COR-L47 (cell line): ENCODE measurements at regions not wholly inside any gene's neighbourhood (a gene's known extent, or its start where the extent isn't known, plus 50 kb on each side); places are given as distances from the start of the nearest gene placed in this dataset.
"Not testable (repeated sequence)": the region's sequence is repeated elsewhere in the genome, so short reads cannot be mapped to it uniquely, and the experiment has no call there.

Experiments used
- DNase-seq: peaks from one replicate; lab custom pipeline; 2025; lab: John Stamatoyannopoulos, UW

DNA sequence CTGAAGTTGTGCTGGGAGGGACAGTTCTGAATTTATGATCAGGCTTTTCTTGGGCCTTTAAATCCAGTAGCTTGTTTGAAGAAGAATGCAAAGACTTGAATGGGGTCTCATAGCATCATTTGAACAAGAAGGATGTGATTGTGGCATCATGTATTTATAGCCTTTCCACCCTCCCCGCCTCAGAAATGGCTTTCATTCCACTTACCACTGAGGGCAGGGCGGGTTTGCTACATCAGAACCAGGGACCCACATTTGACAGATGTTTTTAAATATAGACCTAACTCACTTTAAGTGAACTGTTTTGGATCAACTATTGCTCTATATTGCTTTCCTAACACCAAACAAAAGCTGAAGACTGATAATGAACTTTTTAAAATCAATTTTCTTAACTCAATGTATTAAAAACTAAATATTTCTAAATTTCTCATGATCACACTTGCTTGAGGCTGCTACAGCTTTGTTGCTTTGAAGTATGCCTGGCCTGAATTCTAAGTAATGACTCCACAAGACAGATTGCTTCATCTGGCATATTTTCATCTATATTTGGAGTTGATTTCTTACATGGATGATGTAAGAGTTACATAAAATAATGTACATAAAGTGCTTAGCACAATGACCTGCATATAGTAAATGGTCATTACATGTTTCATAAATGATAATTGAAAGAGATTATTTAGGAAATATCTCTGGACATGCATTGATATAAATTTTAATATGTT is 1552.9 kb upstream of the SLC39A10 start:
- DNase-seq, result no peak

DNA sequence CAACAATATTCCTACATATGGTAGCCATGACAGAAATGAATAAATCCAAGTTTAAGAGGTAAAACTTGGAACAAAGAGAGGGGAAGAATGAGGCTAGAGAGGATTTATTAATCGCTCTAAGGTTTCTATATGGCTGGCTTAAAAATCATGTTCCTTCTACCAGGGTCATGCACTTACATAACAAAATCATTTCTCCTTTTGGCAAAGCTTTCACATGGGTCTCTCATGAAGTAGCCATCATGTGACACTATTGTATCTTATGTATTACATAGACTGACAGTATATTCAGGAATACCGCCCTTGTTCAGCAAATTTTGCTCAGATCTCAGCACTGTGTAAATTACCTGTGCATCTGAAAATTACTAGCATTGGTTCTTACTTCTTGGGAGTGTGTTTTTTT is 1554.5 kb upstream of the SLC39A10 start:
- no peak for DNase-seq

DNA sequence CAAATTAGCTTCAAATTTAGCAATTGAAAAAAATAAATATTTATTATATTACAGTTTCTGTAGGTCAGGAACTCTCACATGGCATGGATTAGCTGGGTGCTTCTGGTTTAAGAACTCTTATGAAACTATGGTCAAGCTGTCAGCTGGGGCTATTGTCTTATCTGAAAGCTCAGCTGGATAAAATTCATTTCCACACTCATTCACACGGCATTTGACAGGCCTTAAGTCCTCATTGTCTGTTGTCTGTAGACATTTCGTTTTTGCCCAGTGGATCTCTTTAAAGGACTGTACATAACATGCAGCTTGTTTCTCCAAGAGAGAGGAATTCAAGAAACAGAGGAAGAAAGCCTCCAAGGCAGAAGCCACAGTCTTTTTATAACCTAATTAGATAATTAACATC is 1556.8 kb upstream of the SLC39A10 start:
- DNase-seq, result no peak

DNA sequence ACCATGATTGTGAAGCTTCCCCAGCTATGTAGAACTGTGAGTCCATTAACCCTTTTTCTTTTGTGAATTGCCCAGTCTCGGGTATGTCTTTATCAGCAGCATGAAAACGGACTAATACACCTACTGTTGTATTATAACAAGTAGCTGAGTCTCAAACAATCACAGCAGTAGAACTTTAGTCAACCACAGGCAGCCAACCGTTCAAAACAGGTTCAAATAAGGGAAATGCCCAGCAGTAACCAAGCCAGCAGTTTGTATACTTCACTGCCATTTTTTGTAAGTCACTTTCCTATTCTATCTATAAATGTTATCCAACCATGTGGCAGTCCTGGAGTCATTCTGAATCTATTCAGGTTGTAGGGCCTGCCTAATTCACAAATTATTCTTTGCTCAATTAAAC is 1560.6 kb upstream of the SLC39A10 start:
- DNase-seq, result no peak

DNA sequence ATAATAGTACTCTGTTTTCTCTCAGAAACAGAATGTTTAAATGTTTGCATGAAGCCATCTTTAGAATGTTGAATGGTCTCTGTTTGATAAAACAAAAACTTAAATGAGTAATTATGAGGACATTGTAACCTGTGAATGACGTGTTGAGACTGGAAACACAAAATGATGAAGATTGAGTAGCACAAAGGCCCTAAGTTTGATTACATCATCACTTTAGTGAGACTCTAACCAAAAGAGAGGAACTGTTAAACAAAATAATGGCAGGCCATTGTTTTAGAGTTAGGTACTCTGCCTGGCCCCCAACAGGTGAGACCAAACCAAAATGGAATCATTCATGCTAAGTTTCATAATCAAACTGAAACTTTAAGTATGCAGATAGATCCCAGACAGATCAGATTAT is 1561.7 kb upstream of the SLC39A10 start:
- DNase-seq, result no peak

DNA sequence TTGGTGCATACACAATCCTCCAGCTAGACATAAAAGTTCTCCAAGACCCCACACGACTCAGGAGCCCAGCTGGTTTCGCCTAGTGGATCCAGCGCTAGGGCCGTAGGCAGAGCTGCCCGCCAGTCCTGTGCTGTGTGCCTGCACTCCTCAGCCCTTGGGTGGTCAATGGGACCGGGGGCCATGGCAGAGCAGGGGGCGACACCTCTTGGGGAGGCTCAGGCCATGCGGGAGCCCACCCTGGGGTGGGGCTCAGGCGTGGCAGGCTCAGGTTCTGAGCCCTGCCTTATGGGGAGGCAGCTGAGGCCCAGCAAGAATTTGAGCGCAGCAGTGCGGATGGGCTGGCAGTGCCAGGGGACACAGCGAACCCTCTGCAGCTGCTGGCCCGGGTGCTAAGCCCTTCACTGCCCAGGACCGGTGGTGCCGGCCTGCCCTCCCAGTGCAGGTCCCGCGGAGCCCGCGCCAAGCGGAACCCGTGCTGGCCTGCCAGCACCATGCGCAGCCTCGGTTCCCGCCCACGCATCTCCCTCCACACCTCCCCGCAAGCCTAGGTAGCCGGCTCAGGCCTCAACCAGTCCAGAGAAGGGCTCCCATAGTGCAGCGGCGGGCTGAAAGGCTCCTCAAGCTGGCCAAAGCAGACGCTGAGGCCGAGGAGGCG is 1566.6 kb upstream of the SLC39A10 start:
- DNase-seq, result no peak

DNA sequence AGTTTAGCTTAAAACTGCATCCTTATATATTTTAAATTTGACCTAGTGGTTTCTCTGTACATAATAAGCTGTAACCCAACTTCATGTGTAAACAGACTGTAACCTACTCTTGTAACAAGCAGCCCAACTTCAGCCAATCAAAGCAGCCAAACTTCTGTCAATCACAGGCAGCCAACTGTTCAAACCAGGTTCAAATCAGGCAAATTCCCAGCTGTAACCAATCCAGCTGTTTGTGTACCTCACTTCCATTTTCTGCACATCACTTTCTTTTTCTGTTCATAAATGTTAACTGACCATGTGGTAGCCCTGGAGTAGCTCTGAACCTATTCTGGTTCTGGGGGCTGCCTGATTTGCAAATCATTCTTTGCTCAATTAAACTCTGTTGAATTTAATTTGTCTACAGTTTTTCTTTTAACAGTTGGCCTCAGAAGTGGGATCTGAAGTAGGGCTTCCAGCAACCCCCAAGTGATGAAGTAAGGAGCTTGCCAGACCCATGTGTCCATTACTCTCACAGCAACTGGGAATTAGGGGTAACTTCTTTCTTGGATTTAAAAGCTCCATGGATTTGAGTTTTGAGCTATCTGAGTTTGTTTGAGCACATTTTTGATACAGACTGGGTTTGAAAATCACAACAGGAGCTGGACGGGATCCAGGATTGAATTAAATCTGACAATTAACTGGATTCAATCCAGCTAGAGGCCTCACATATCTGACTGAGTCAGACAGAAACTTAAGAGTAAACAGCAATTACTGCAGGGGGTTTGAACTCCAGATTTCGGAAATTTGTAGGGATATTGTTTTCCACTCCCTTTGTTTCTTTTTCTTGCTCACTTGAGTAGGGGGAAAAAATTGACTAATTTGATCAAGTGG is 1569.7 kb upstream of the SLC39A10 start:
- peak; percentile 79 for DNase-seq

DNA sequence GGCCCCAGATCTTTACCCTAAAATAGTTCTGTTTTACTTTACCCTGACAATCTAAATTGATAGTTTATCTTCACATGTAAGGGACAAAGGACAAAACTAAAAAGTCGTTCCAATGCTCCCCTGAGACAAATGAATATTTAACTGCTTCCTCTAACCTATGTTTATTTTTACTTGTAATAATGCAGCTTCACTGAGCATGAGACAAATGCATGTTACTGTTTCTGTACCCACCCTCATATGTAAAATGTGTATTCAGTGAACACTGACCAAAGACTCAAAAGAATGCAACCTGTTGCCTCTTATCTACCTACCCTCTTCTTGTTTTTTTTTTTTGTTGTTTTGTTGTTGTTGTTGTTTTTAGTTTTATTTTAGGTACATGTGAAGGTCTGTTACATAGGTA is 1570.9 kb upstream of the SLC39A10 start:
- no peak for DNase-seq

DNA sequence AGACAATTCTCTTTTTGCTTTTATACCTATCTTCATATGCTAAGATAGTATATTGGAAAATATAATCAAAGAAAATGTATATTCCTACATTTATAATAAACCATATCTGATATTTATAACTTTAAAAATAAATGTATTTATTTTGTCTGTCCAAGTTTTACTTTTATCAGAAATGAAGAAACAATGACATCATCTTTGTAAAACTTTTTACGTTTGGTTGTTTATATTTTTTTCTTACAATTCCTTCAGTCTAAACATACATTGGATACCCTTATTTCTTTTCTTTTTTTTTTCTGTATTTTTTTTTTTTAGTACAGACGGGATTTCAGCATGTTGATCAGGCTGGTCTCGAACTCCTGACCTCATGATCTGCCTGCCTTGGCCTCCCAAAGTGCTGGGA is 1577.0 kb upstream of the SLC39A10 start:
- DNase-seq, result no peak

DNA sequence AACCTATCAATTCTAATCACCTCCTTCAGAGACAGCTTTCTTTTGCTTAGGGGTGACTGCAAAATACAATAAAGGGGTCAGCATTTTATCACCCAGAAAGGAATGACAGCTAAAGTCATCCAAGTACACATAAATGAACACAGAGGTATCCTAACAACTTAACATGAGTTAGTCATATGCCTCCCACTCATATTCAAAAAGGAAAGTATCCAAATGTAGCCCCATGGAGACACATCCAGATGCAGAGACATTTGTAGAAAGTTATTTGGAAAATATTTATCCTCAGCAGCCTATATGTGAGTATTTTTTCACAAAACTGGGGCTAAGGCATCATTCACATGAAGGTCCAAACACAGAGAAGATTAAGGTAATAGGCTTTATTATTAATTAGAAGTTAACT is 1579.7 kb upstream of the SLC39A10 start:
- DNase-seq, result no peak

DNA sequence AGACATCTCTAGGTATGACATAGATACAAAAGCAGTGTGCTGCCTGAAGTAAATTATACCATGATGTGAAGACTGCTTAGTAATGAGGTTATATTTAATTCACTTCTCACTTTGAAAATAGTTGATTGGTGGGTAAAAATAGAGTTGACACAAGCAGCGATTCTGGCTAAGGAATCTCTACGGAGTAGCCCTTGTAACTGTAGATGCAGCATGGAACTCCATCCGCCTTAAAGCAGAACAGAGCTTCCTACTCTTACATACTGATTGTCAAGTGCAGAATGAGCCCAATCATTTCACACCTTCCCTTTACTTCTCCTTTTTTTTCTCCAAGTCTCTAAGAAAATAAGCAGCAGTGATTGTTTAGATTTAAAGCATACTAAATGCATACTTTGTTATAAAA is 1594.6 kb upstream of the SLC39A10 start:
- no peak for DNase-seq

DNA sequence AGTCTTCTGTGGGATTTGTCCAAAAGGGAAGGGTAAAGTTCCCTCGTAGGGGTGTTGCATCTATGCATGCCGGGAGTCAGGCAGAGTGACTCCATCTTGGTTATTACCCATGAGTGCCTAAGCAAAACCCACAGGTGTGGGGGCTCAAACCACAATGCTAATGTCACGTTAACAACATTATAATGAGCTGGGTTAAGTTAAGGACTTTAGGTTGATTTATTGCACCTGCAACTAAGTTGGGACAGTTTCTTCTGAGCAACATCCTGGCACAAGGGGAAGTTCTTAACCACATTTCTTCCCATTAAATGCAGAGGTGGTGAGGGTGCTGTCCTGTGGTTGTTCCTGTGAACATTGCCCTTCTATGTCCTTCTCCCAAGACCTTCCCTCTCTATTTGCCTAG is 1596.8 kb upstream of the SLC39A10 start:
- no peak for DNase-seq

DNA sequence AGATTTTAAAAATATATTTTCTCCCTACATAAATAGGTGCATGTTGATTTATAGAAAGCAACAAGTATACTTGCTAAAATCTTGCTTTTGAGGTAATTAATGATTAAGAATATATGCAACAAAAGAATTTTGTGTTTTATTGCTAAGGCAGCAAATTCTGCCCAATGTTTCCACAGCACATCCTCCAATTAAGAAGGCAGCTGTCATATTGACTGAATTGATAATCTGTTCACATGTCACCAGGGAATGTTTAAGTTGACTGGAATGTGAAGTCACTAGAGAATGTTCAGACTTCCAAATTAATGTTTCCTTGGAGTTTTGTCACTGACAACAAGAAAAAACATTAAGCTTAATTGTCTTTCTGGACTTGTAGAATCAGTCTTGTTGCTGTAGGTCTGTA is 1602.7 kb upstream of the SLC39A10 start:
- DNase-seq, result no peak

DNA sequence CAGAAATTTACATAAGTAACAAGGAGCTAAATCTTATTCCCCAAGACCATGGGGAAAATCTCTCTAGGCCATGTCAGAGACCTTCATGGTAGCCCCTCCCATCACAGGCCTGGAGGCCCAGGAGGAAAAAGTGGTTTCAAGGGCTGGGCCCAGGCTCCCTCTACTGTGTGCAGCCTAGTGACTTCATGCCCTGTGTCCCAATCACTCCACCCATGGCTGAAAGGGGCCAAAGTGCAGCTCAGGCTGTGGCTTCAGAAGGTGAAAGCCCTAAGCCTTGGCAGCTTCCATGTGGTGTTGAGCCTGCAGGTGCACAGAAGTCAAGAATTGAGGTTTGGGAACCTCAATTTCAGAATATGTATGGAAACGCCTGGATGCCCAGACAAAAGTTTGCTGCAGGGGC is 1612.7 kb upstream of the SLC39A10 start:
- DNase-seq, result no peak

DNA sequence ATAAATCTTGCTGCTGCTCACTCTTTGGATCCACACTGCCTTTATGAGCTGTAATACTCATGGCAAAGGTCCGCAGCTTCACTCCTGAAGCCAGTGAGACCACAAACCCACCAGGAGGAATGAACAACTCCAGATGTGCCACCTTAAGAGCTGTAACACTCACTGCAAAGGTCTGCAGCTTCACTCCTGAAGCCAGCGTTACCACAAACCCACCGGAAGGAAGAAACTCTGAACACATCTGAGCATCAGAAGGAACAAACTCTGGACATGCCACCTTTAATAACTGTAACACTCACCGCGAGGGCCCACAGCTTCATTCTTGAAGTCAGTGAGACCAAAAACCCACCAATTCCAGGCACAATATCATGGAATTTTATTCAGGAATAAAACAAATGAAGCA is 1635.9 kb upstream of the SLC39A10 start:
- DNase-seq, result not testable (repeated sequence)

DNA sequence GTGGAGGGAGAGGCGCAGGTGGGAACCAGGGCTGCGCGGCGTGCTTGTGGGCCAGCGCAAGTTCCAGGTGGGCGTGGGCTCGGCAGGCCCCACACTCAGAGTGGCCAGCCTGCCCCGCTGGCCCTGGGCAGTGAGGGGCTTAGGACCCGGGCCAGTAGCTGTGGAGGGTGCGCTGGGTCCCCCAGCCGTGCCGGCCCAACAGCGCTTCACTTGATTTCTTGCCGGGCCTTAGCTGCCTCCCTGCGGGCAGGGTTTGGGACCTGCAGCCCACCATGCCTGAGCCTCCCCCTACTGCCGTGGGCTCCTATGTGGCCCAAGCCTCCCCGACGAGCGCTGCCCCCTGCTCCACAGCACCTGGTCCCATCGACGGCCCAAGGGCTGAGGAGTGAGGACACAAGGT is 1636.9 kb upstream of the SLC39A10 start:
- no peak for DNase-seq

DNA sequence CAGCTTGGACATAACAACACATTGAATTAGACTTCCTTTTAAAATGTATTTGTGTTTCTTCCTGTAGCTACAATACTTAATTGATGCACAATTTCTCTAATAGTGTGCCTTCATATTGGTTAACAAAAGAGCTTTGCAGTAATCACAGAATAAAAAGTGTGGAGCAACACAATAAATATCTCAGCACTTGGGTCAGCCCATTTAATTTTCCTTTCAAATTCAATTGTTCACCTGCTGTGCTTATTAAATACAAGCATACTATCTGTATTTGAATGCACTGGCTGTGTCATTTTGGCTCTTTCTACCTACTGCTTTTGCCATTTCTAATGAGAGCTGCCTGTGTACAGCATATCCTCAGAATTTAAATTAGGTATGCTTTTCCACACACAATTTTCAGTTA is 1641.3 kb upstream of the SLC39A10 start:
- DNase-seq, result peak; percentile 79

DNA sequence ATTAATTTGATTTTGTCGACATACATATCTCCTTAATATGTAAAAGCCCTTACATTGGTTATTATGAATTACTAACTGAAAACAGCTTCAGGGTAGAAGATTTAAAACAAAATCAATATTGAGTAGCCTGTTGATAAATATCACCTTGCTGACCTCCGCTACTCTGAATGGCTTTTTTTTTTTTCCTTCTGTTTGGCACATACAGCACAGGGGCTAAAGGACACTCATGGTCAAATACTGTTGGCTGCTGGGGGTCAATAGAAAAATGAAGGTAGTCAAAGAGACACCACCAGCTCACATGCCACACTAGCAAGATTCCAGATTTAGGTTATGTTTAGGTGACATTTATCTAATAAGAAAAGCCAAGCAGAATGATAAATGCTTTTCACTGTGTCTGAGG is 1642.4 kb upstream of the SLC39A10 start:
- DNase-seq, result no peak

DNA sequence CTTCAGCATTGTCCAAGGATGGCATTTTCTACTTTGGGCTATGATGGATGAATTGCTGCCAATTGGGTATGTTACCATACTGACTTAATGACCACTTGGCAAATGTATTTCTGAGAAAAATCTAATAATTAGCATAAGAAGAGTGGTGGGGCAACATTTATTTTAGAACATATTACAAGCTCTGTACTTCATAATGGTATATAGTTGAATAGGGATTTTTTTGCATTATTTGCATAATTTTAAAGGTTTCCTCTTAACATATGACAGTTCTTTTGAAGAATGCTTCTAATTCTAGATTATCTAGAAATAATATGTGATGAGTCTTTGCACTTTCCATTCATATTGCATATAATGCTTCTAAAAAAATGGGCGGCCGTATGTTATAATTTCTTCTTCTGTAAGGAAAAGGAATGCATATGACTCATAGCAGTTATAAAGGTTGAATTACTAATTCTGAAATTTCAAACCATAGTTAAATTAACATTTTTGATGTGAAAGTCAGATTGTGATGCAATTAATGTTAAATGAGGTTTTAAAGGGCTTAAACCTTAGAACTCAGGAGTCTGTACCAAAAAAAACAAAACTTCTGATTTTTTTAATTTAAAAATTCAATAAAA is 1652.3 kb upstream of the SLC39A10 start:
- DNase-seq, result no peak

DNA sequence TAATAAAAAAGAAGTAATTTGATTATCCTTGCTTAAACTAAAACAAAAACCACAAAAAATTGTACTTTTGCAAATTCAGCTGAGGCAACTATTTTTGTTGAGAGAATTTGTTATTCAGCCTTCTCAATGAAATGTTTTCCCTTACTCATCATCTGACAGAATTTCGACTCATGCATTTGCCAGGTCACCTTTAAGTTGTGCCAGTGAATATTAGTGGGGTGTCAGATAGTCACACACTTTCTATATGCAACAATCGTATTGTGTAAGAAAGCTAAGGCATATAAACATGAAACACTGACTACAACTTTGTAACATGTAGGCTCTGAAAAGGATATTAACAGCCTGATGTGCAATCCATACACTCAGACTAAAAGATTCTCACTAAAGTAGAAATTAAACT is 1653.1 kb upstream of the SLC39A10 start:
- DNase-seq, result no peak

DNA sequence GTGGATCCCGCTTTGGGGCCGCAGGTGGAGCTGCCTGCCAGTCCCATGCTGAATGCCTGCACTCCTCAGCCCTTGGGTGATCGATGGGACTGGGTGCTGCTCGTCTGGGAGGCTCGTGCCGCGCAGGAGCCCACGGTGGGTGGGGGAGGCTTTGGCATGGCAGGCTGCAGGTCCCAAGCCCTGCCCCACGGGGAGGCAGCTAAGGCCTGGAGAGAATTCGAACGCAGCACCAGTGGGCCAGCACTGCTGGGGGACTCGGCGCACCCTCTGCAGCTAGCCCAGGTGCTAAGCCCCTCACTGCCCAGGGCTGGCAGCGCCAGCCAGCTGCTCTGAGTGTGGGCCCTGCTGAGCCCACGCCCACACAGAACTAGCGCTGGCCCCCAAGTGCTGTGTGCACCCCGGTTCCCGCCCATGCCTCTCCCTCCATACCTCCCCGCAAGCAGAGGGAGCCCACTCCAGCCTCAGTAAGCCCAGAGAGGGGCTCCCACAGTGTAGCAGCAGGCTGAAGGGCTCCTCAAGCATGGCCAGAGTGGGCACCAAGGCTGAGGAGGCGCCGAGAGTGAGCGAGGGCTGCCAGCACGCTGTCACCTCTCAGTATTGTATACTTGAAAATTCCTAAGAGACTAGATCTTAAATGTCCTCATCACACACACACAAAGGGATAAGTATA is 1654.2 kb upstream of the SLC39A10 start:
- DNase-seq, result no peak

DNA sequence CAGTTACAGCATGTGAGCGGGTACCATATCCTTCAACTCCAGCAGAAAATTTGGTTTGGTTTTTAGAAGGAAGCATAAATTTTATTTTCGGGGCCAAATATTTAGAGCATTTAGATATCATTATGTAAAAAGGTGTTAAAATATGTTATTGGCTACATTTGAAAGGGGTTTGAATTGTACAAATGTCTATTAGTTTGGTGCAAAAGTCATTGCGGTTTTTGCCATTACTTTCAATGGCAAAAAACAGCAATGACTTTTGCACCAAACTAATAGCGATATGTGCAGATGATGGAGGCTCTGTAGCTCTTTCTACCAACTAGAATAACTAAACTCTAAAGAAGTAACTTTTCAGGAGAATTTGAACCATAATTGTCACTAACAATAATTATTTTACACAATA is 1666.2 kb upstream of the SLC39A10 start:
- DNase-seq, result no peak
